Ishikawa (cell line): ENCODE measurements at regions not wholly inside any gene's neighbourhood (a gene's known extent, or its start where the extent isn't known, plus 50 kb on each side); places are given as distances from the start of the nearest gene placed in this dataset.

Experiments used
- CEBPB ChIP-seq: IDR thresholded peaks from 2 replicates; pipeline ENCODE4 v1.6.1; 2012
- CREB1 ChIP-seq: IDR thresholded peaks from 2 replicates; pipeline ENCODE4 v1.6.1; 2012; ENCODE audit warnings: low read depth
- EGR1 ChIP-seq: IDR thresholded peaks from 2 replicates; pipeline ENCODE4 v1.6.1; 2012
- EP300 ChIP-seq: IDR thresholded peaks from 2 replicates; pipeline ENCODE4 v1.6.1; 2012; ENCODE audit warnings: borderline replicate concordance
- FOXM1 ChIP-seq: IDR thresholded peaks from 2 replicates; pipeline ENCODE4 v1.6.1; 2012; ENCODE audit warnings: low read depth, borderline replicate concordance
- NFIC ChIP-seq: IDR thresholded peaks from 2 replicates; pipeline ENCODE4 v1.6.1; 2012
- RAD21 ChIP-seq: IDR thresholded peaks from 2 replicates; pipeline ENCODE4 v1.6.1; 2012; ENCODE audit warnings: low read depth
- TAF1 ChIP-seq: IDR thresholded peaks from 2 replicates; pipeline ENCODE4 v1.6.1; 2012; ENCODE audit warnings: low read depth, mild to moderate bottlenecking
- TCF12 ChIP-seq: IDR thresholded peaks from 2 replicates; pipeline ENCODE4 v1.6.1; 2012; ENCODE audit warnings: low read depth
- TEAD4 ChIP-seq: IDR thresholded peaks from 2 replicates; pipeline ENCODE4 v1.6.1; 2012
- USF1 ChIP-seq: IDR thresholded peaks from 2 replicates; pipeline ENCODE4 v1.6.1; 2012
- YY1 ChIP-seq: IDR thresholded peaks from 2 replicates; pipeline ENCODE4 v1.6.1; 2012; ENCODE audit warnings: low read depth
- ZBTB7A ChIP-seq: IDR thresholded peaks from 2 replicates; pipeline ENCODE4 v1.6.1; 2012; ENCODE audit warnings: low read depth
- TF ChIP-seq, protein P1 (sequence below): IDR thresholded peaks from 2 replicates; pipeline ENCODE4 v1.6.1; 2012
- TF ChIP-seq, protein P2 (sequence below): IDR thresholded peaks from 2 replicates; pipeline ENCODE4 v1.6.1; 2012; ENCODE audit warnings: low read depth, mild to moderate bottlenecking

DNA sequence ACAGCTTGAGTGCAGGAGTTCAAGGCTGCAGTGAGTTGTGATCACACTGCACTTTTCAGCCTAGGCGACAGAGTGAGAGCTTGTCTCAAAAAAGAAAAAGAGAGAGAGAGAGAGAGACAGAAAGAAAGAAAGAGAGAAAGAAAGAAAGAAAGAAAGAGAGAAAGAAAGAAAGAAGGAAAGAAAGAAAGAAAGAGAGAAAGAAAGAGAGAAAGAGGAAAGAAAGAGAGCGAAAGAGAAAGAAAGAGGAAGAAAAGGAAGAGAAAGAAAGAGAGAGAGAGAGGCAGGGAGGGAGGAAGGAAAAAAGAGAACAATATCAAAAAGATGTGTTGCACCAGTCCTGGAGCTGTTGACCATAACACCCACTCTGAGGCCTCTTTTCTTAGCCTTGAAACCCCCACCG, 89.8 kb upstream of the MBOAT2 start:
- TF ChIP-seq YY1 (no peak), TAF1 (no peak), EGR1 (no peak), TCF12 (no peak), ZBTB7A (no peak), TEAD4 (no peak), FOXM1 (no peak), USF1 (no peak), CEBPB (no peak), EP300 (no peak), NFIC (no peak), CREB1 (no peak), RAD21 (no peak)
- TF ChIP-seq, protein P1, sequence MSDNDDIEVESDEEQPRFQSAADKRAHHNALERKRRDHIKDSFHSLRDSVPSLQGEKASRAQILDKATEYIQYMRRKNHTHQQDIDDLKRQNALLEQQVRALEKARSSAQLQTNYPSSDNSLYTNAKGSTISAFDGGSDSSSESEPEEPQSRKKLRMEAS: no peak
- TF ChIP-seq, protein P2, sequence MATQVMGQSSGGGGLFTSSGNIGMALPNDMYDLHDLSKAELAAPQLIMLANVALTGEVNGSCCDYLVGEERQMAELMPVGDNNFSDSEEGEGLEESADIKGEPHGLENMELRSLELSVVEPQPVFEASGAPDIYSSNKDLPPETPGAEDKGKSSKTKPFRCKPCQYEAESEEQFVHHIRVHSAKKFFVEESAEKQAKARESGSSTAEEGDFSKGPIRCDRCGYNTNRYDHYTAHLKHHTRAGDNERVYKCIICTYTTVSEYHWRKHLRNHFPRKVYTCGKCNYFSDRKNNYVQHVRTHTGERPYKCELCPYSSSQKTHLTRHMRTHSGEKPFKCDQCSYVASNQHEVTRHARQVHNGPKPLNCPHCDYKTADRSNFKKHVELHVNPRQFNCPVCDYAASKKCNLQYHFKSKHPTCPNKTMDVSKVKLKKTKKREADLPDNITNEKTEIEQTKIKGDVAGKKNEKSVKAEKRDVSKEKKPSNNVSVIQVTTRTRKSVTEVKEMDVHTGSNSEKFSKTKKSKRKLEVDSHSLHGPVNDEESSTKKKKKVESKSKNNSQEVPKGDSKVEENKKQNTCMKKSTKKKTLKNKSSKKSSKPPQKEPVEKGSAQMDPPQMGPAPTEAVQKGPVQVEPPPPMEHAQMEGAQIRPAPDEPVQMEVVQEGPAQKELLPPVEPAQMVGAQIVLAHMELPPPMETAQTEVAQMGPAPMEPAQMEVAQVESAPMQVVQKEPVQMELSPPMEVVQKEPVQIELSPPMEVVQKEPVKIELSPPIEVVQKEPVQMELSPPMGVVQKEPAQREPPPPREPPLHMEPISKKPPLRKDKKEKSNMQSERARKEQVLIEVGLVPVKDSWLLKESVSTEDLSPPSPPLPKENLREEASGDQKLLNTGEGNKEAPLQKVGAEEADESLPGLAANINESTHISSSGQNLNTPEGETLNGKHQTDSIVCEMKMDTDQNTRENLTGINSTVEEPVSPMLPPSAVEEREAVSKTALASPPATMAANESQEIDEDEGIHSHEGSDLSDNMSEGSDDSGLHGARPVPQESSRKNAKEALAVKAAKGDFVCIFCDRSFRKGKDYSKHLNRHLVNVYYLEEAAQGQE: no peak

- TF ChIP-seq, protein P1: no peak
- TF ChIP-seq EP300 (no peak), CEBPB (no peak), TCF12 (no peak), USF1 (no peak), TEAD4 (no peak), EGR1 (no peak), CREB1 (no peak), YY1 (no peak), TAF1 (no peak), NFIC (no peak)
These were observed 89.1 kb upstream of the MBOAT2 start for GRCh38 chr2:9092383-9093282.

DNA sequence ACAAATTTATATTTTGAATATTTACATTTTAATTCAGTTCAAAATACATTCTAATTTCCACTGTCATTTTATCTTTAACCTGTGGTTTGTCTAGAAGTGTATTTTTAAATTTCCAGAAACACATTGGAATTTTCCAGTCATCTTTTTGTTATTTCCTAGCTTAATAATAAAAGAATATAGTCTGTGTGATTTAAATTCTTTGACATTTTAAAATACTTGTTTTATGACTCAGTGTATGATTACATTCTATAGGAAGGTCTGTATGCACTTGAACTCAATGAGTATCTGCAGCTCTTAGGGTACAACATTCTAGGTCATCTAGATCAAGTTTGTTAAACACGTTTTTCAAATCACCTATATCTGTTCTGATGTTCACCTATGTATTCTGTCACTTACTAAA, 88.3 kb upstream of the MBOAT2 start:
- no peak for TF ChIP-seq EGR1

DNA sequence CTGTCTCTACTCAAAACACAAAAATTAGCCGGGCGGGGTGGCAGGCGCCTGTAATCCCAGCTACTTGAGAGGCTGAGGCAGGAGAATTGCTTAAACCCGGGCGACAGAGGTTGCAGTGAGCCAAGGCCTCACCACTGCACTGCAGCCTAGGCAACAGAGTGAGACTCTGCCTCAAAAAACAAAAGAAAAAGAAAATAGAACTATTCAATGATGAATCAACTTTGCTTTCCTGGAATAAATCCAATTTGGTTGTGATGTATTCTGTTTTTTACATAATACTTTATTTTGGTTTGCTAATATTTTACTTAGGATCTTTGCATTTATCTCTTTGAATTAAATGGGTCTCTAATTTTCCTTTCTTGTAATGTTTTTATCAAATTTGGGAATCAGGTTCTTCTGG, 86.3 kb upstream of the MBOAT2 start:
- TF ChIP-seq TEAD4 (no peak), ZBTB7A (no peak), YY1 (no peak), RAD21 (no peak), EGR1 (no peak), EP300 (no peak), CEBPB (no peak), NFIC (no peak), CREB1 (no peak), TCF12 (no peak), TAF1 (no peak), USF1 (no peak), FOXM1 (no peak)
- TF ChIP-seq, protein P2: no peak
- TF ChIP-seq, protein P1: no peak

- TF ChIP-seq EP300: no peak
- TF ChIP-seq USF1: no peak
- no peak for TF ChIP-seq TAF1
- no peak for TF ChIP-seq YY1
- TF ChIP-seq CREB1: no peak
- no peak for TF ChIP-seq CEBPB
- TF ChIP-seq NFIC: no peak
- TF ChIP-seq, protein P1: no peak
- TF ChIP-seq TCF12: no peak
- TF ChIP-seq, protein P2: no peak
- TF ChIP-seq FOXM1: no peak
- TF ChIP-seq EGR1: no peak
- no peak for TF ChIP-seq TEAD4
- no peak for TF ChIP-seq RAD21
- no peak for TF ChIP-seq ZBTB7A
These were observed 83.7 kb upstream of the MBOAT2 start for GRCh38 chr2:9087121-9087681.
